SK-N-SH treated with all-trans-retinoic acid at 6 μM for 48 hours (cell line): ENCODE measurements at regions not wholly inside any gene's neighbourhood (a gene's known extent, or its start where the extent isn't known, plus 50 kb on each side); places are given as distances from the start of the nearest gene placed in this dataset.

Experiments used
- ARNTL ChIP-seq: fragments of 450-650 bp; formaldehyde crosslinking; IDR thresholded peaks from 2 replicates; pipeline ENCODE4 v1.5.0; 2020; ENCODE audit warnings: low read depth, mild to moderate bottlenecking, moderate library complexity, borderline replicate concordance
- CREB5 ChIP-seq: fragments of 250-450 bp; sonication (Bioruptor Pico); IDR thresholded peaks from 2 replicates; pipeline ENCODE4 v1.5.1; 2020; ENCODE audit warnings: low read depth, mild to moderate bottlenecking, moderate library complexity
- CSDC2 ChIP-seq: fragments of 250-450 bp; sonication (Bioruptor Pico); IDR thresholded peaks from 2 replicates; pipeline ENCODE4 v1.5.0; 2020; ENCODE audit warnings: mild to moderate bottlenecking, moderate library complexity
- GLIS3 ChIP-seq: fragments of 250-450 bp; sonication (Bioruptor Pico); IDR thresholded peaks from 2 replicates; pipeline ENCODE4 v1.5.0; 2020; ENCODE audit warnings: mild to moderate bottlenecking, moderate library complexity
- ISL1 ChIP-seq: fragments of 250-450 bp; sonication (Bioruptor Pico); IDR thresholded peaks from 2 replicates; pipeline ENCODE4 v2.1.2; 2022; ENCODE audit warnings: mild to moderate bottlenecking, moderate library complexity
- PATZ1 ChIP-seq: fragments of 250-450 bp; sonication (Bioruptor Pico); IDR thresholded peaks from 2 replicates; pipeline ENCODE4 v1.8.0; 2020; ENCODE audit warnings: mild to moderate bottlenecking, moderate library complexity, borderline replicate concordance
- RARB ChIP-seq: fragments of 250-450 bp; sonication (Bioruptor Pico); IDR thresholded peaks from 2 replicates; pipeline ENCODE4 v1.8.0; 2021; ENCODE audit warnings: mild to moderate bottlenecking, moderate library complexity
- SNAI2 ChIP-seq: fragments of 250-450 bp; sonication (Bioruptor Pico); IDR thresholded peaks from 2 replicates; pipeline ENCODE4 v1.5.0; 2020; ENCODE audit warnings: mild to moderate bottlenecking, moderate library complexity
- TSHZ2 ChIP-seq: fragments of 250-450 bp; sonication (Bioruptor Pico); IDR thresholded peaks from 2 replicates; pipeline ENCODE4 v1.5.0; 2020; ENCODE audit warnings: mild to moderate bottlenecking, moderate library complexity
- ZC3H10 ChIP-seq: fragments of 250-450 bp; sonication (Bioruptor Pico); IDR thresholded peaks from 2 replicates; pipeline ENCODE4 v1.5.1; 2021; ENCODE audit warnings: mild to moderate bottlenecking, moderate library complexity
- ZFP3 ChIP-seq: fragments of 250-450 bp; sonication (Bioruptor Pico); IDR thresholded peaks from 2 replicates; pipeline ENCODE4 v1.5.0; 2020; ENCODE audit warnings: mild to moderate bottlenecking, moderate library complexity
- ZNF565 ChIP-seq: fragments of 450-650 bp; formaldehyde crosslinking; conservative IDR thresholded peaks from 2 replicates; pipeline ENCODE4 v1.5.0; 2020; ENCODE audit warnings: low read depth, mild to moderate bottlenecking, moderate library complexity
- ZNF70 ChIP-seq: fragments of 450-650 bp; formaldehyde crosslinking; IDR thresholded peaks from 2 replicates; pipeline ENCODE4 v1.5.0; 2020; ENCODE audit warnings: mild to moderate bottlenecking, moderate library complexity

GRCh38 chr4:27595571-27596360, 735.1 kb downstream of the STIM2 start:
- no peak for TF ChIP-seq RARB (CRISPR knock-in tag)
- no peak for TF ChIP-seq ARNTL
- TF ChIP-seq TSHZ2 (CRISPR knock-in tag): no peak
- no peak for TF ChIP-seq PATZ1 (CRISPR knock-in tag)
- no peak for TF ChIP-seq ZC3H10
- no peak for TF ChIP-seq SNAI2
- no peak for TF ChIP-seq GLIS3 (CRISPR knock-in tag)
- TF ChIP-seq ZFP3: no peak
- TF ChIP-seq ZNF565 (CRISPR knock-in tag): no peak
- TF ChIP-seq ISL1 (CRISPR knock-in tag): no peak
- no peak for TF ChIP-seq CSDC2 (CRISPR knock-in tag)
- no peak for TF ChIP-seq ZNF70 (CRISPR knock-in tag)
- TF ChIP-seq CREB5: no peak
